Amygdala (tissue), 56 donors: ENCODE measurements at regions not wholly inside any gene's neighbourhood (a gene's known extent, or its start where the extent isn't known, plus 50 kb on each side); places are given as distances from the start of the nearest gene placed in this dataset.
"Not testable (repeated sequence)": the region's sequence is repeated elsewhere in the genome, so short reads cannot be mapped to it uniquely, and the experiment has no call there.

Source experiments
- DNase-seq, 56 donors: peaks; one replicate each; lab custom pipeline; 2025; lab: John Stamatoyannopoulos, UW

DNA sequence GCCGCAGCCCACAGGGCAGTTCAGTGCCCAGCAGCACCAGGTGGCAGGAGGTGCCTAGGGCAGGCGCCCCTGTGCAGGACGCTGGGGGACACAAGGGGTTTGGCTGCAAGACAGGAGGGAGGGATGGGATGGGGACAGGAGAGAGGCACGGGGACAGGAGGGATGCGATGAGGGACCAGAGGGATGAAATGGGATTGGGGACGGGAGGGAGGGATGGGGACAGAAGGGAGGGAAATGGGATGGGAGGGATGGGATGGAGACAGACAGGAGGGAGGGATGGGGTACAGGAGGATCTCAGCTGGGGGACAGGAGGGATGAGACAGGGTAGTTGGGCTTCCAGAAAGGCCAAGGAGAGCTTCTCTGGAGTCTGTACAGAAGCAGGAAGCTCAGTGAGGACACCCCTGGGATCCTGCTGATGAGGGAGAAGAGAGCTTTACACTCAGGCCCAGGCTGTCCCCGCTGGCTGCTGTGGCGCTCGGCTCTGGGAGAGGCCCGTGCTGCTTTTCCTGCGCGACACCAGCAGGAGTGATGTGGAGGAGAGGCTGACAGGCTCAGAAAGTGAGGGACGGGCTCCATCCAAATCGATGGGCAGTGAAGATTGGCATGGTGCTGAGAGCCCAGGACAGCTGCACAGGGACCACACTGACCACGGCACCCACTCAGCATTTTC is 400.8 kb downstream of the SMOC2 start:
- DNase-seq, result no peak

GRCh38 chr6:168840932-168841331 is 399.9 kb downstream of the SMOC2 start:
- DNase-seq, result peak in 8 of 56 donors; percentile 32 to 75 (median 60)

DNA sequence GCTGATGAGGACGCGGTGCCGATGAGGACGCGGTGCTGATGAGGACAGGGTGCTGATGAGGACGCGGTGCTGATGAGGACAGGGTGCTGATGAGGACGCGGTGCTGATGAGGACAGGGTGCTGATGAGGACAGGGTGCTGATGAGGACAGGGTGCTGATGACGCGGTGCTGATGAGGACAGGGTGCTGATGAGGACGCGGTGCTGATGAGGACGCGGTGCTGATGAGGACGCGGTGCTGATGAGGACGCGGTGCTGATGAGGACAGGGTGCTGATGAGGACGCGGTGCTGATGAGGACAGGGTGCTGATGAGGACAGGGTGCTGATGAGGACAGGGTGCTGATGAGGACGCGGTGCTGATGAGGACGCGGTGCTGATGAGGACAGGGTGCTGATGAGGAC is 399.3 kb downstream of the SMOC2 start:
- not testable (repeated sequence) for DNase-seq

- no peak for DNase-seq
These were observed 397.0 kb downstream of the SMOC2 start for GRCh38 chr6:168838037-168838399.

DNA sequence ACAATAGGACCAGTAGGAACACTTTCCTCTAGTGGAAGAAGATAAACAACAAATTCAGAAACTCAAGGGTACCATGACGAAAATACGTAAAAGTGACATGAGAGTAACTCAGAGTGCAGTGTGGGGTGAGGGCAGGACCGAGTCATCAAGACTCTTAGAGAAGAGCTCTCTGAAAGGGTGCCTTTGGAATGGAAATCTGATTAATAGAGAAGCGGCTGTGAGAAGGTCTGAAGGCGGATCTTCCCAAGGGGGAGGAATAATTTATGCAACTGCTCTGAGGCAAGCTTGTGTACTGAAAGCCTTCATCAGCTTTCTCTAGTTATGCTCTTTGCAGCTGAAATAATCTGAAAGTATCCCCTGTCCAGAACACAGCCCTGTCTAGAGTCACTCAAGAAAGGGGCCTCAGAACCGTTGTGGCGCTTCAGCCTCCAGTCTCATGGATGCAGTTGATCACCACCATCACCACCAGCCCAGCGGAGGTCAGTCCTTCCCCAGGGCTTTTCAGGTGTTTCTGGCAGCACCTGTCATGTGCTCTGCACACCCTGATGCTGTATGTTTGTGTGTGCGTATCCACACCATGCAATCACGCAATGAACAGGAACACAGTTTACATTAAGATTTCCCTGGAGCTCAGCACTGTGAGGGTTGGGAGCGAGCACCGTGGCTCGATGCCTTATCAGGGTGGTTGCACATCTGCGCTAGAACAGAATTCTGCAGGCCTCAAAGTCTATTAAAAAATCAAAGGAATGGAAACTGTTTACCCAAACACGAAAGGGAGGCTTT is 396.5 kb downstream of the SMOC2 start:
- DNase-seq, result no peak

- DNase-seq, result no peak
These were observed 395.0 kb downstream of the SMOC2 start for GRCh38 chr6:168835991-168836390.

DNA sequence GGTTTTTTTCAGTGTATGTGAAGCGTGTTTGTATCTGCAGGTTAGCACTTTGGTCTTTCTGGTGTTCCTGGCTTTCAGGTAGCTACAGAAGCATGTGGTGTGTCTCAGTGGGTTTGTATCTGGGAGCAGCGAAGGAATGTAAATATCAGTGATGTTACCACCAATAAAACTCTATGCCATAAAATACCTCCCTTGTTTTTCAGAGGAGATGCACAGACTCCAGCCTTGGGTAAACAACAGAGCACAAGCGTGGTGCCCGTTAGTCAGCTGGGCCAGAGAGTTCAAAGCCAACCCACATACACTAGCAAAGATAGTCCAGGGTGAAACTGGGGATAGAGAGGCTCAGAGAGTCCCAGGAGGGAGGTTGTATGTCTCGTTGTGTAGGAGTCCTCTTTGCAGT is 393.8 kb downstream of the SMOC2 start:
- DNase-seq, result no peak

- DNase-seq, result no peak
These were observed 393.1 kb downstream of the SMOC2 start for GRCh38 chr6:168834042-168834587.

DNA sequence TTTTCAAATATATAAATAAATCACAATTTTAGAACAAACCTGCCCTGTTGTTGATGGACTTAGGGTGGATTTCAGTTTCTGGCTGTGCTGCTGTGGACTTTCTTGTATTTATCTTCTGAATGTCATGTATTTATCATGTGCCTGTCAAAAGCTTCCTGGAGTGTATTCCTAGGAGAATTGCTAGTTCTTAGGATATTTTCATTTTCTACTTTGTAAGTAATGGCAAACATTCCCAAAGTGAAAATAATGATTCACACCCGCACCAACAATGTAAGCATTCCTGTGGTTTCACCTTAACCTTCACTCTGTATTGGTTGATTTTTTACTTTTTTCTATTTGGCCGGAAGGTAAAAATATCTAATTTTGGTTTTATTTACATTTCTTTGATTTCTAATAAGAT is 387.8 kb downstream of the SMOC2 start:
- DNase-seq, result no peak

DNA sequence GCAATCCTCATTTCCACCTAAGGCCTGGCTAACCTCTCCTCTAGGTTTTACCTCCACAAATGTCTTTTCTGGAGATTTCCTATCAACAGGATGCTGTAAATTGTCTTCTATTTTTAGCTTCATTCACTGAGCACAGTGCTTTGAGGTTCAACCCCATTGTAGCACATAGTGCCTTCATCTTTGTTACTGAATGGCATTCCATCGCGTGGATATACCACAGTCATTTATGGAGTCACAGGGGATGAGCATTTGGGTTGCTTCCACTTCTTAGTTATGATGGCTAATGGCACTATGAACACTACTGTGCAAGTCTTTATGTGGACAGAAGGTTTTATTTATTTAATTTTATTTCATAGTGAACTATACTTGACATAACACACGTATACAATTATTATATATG is 387.1 kb downstream of the SMOC2 start:
- no peak for DNase-seq

- no peak for DNase-seq
These were observed 386.5 kb downstream of the SMOC2 start for GRCh38 chr6:168827586-168827871.

DNA sequence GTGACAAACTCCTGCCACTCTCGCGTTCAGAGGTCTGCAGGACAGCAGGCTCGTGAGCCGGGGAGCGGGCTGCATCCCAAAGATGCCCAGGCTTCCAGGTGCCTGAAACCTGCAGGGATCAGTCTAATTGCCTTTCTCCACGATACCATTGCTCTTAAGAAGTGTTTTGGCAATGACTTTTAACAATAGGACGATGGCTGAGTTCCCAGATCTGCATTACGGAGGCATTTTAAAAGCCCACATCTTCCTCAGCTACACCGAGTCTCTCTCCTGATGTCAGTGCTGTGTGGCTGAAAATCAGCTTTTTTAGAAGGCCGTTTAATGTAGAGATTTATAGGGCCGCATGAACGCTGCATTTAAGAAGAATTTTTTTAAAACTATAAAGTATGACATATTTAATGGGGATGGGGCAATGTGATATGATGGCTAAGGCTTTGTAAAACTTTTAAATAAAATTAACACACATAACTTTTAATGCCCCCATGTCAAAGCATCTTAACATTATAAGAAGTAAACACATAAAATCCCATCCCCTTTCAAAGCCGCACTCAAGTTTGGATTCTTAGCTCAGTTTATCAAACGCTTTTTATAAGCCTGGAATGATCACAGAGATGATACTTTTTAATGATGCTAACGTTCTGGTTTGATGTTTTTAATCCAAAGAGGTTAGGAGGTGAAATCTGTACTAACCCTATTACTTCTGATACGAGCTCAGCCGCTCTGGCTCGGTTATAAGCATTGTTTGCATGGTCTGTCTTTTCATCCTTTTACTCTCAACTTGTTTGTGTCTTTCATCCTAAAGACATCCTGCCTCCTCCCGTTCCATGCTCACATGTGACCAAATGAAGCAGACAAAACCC is 386.0 kb downstream of the SMOC2 start:
- DNase-seq, result no peak

- no peak for DNase-seq
These were observed 385.1 kb downstream of the SMOC2 start for GRCh38 chr6:168826078-168826390.

DNA sequence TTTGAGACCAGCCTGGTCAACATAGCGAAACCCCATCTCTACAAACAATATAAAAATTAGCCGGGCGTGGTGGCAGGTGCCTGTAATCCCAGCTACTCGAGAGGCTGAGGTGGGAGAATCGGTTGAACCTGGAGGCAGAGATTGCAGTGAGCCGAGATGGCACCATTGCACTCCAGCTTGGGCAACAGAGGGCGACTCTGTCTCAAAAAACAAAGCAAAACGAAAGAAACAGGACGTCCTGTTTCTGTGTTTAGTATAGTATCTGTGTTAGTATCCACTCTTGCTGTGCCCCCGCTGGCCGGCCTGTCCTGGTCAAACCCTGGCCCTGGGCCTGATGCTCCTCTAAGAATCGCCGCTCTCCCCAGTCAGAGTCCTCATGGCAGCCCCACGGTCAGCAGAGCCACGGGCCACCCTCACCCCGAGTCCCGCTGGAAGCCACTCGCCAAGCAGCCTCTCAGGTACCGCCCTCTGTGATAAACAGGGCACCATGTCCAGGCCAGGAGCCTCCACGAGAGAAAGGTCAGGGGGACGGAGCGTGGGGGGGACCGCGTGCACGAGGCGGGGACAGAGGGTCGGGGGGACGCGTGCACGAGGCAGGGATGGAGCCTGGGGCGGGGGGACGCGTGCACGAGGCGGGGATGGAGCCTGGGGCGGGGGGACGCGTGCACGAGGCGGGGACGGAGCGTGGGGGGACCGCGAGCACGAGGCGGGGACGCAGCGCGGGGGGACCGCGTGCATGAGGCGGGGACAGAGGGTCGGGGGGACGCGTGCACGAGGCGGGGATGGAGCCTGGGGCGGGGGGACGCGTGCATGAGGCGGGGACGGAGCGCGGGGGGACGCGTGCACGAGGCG is 384.5 kb downstream of the SMOC2 start:
- DNase-seq, result no peak

GRCh38 chr6:168823397-168824212 is 382.6 kb downstream of the SMOC2 start:
- peak in 2 of 56 donors; percentile 26 to 29 for DNase-seq

DNA sequence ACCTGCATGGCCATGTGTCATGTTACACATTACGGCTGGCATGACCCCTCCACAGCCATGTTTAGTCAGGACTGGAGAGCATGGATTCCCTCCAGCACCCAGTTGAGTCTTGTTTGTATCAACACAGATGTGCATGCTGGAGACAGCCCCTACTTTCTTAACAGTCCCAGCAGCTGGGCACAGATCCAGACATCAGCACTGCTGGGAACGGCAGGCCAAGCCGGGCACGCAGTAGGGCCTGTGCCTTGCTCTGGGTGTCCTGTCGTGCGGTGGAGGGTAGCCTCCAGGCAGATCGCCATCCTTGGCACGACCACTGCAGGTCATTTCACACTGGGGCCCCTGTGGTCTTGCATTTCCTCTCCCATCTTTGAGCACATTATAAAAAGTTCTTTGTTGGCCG is 381.4 kb downstream of the SMOC2 start:
- DNase-seq, result peak in 1 of 56 donors; percentile 33

DNA sequence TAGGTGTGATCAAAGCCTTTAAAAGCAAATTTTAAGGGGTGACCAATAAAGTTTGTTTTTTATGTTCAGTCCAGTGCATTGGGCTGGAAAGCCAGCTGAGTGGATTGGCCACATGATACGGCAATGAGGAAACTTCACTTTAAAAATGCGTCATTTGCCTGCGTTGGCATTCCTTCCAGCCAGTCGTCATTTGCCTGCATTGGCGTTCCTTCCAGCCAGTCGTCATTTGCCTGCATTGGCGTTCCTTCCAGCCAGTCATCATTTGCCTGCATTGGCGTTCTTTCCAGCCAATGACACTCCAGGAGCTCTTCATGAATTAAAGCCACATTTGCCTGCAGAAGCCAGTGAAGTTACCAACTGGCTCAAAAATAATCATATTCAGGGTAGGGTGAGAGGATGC is 378.6 kb downstream of the SMOC2 start:
- DNase-seq, result no peak

DNA sequence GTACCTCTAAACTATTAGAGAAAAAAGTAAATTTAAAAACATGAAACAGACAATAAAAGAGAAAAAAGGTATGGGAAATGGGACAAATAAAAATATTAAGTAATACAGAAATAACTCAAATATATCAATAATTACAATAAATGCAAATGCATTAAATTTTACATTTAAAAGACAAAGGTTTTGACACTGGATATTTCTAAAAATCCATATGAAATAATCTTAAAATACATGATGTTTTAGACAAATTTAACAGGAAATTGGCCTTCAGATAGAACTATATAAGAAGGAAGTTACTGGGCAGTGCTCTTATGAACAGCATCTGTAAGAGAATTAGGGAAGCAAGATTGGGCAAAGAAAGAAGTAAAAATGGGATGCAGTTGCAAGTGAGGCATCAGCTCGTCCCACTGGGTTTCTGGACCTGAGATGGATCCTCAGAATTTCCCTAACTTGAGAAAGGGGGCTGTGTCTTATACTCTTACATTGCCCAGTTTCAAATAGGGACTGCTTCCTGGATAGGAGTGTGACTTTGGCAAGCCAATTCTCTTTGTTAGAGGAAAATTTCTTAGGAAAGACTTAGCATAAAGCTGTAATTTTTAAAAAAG is 376.7 kb downstream of the SMOC2 start:
- DNase-seq, result no peak

GRCh38 chr6:168815229-168815628 is 374.2 kb downstream of the SMOC2 start:
- DNase-seq, result no peak
